ENCODE measurements at regions not wholly inside any gene's neighbourhood (a gene's known extent, or its start where the extent isn't known, plus 50 kb on each side); places are given as distances from the start of the nearest gene placed in this dataset.

GRCh38 chr3:67737906-67738865 is 83.8 kb upstream of the SUCLG2 start:
- no CpG with 5 or more reads among the region's 9 CpGs for WGBS (ENCODE audit: insufficient coverage, insufficient read length)
- Histone ChIP-seq H3K36me3 (ENCODE audit: control insufficient read depth, insufficient read depth, low read length) (no peaks in the 10 kb centered on the region), H3K27ac (ENCODE audit: low read length) (no peak overlapping the region), H3K27me3 (ENCODE audit: control insufficient read depth, insufficient read depth, low read length) (no peaks in the 10 kb centered on the region), H3K9me3 (ENCODE audit: control insufficient read depth, insufficient read depth, low read length) (no peaks in the 10 kb centered on the region), H3K4me1 (ENCODE audit: control insufficient read depth, insufficient read depth, low read length) (no peaks in the 10 kb centered on the region), H3K4me3 (ENCODE audit: low read length) (no peak overlapping the region)
- DNase-seq (ENCODE audit: low read depth, low spot score): no peak

DNA sequence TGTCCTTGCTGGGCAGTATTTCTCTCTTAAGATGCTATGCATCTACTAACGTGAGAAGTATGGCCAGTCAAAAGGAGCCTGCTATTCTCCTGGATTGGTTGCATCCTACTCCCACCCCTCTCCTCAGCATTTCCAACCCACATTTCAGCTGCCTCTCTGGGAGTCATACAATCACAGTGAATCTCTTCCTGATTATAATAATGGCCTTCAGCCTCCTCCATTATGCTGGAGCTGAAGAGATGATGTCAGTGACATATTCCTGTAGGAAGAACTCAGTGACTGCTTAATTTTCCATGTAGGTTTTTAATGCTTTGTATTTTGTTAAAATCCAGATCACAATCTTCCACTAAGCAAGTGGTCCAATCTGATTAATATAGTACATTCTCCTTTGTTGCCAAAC is 82.7 kb upstream of the SUCLG2 start:
- H3K4me3 ChIP-seq (ENCODE audit: low read length): no peak overlapping the region
- H3K4me1 ChIP-seq (ENCODE audit: control insufficient read depth, insufficient read depth, low read length): no peaks in the 10 kb centered on the region
- no peak for DNase-seq (ENCODE audit: low read depth, low spot score)
- no CpG with 5 or more reads among the region's 1 CpG for WGBS (ENCODE audit: insufficient coverage, insufficient read length)
- no peak overlapping the region for H3K27ac ChIP-seq (ENCODE audit: low read length)
- H3K27me3 ChIP-seq (ENCODE audit: control insufficient read depth, insufficient read depth, low read length): no peaks in the 10 kb centered on the region
- H3K9me3 ChIP-seq (ENCODE audit: control insufficient read depth, insufficient read depth, low read length): no peaks in the 10 kb centered on the region
- H3K36me3 ChIP-seq (ENCODE audit: control insufficient read depth, insufficient read depth, low read length): no peaks in the 10 kb centered on the region

DNA sequence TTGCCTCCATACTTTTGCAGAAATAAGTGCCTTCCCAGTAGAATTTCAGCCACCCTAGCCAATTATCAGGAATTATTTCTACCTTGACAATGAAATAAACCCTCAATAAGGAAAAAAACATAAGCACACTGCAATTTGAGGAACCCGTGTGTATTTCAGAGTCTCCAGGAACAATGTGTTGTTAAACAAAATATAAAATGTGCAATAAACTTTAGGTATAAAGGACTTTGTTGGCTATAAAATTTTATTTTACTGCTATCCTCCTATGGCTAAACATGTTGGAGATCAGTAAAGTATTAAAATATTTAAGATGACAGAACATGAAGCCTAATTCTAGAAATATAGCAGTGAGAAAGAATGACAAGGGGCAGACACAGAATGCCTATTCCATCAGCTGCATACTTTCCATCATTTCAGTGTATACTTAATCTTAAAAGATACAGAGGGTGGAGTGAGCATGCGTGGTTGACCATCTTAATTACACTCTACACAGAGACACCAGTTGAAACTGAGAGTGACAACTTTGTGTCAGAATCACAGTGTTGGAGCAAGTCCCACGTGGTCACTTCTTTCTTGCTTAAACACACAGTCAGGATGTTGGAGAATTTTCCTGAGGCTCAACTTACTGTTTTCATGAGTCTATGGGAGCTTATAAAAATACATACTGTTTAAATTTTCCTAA is 79.0 kb upstream of the SUCLG2 start:
- no peak for DNase-seq (ENCODE audit: low read depth, low spot score)
- H3K9me3 ChIP-seq (ENCODE audit: control insufficient read depth, insufficient read depth, low read length): no peaks in the 10 kb centered on the region
- no CpG with 5 or more reads among the region's 3 CpGs for WGBS (ENCODE audit: insufficient coverage, insufficient read length)
- H3K27ac ChIP-seq (ENCODE audit: low read length): no peak overlapping the region
- H3K4me3 ChIP-seq (ENCODE audit: low read length): no peak overlapping the region
- no peaks in the 10 kb centered on the region for H3K36me3 ChIP-seq (ENCODE audit: control insufficient read depth, insufficient read depth, low read length)
- H3K27me3 ChIP-seq (ENCODE audit: control insufficient read depth, insufficient read depth, low read length): no peaks in the 10 kb centered on the region
- H3K4me1 ChIP-seq (ENCODE audit: control insufficient read depth, insufficient read depth, low read length): no peaks in the 10 kb centered on the region

DNA sequence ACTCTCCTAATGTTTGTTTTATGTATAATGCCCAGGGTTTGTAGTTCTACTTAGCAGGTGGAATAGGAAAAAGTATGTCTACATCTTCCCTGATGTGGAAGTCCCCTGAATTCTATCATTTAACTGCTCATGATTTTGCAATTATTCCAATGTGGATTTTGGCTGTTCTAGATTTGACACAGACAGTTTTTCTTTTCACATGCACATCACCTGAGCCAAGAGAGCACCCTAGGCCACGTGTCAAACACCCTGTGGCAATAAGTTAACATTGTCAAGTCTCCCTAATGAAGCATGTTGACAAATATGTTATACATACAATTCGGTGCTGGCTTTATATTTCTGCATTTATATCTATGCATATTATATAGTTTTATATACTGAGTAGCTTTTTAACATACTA is 70.0 kb upstream of the SUCLG2 start:
- WGBS (ENCODE audit: insufficient coverage, insufficient read length): no CpG with 5 or more reads among the region's 2 CpGs
- no peak overlapping the region for H3K4me3 ChIP-seq (ENCODE audit: low read length)

DNA sequence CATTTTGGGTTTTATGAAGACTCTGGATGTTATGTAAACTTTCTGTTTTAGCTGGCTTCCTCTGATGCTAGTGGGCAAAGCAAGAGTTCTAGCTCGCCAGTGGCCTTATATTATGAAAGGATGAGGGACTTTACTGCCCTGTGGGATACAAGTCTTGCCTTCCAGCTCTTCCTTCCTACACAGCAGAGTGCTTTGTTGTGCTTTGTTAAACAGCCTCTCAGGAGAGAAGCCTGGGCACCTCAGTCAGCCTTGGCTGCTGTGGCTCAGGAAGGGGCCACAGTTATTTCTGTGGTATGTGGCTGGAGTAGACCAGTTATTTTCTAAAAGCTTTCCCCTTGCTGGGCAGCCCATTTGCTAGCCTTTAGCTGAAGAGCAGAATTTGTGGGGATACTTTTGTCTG is 69.5 kb upstream of the SUCLG2 start:
- WGBS (ENCODE audit: insufficient coverage, insufficient read length): no CpG with 5 or more reads among the region's 1 CpG
- Histone ChIP-seq H3K4me1 (ENCODE audit: control insufficient read depth, insufficient read depth, low read length) (no peaks in the 10 kb centered on the region), H3K9me3 (ENCODE audit: control insufficient read depth, insufficient read depth, low read length) (no peaks in the 10 kb centered on the region), H3K27me3 (ENCODE audit: control insufficient read depth, insufficient read depth, low read length) (no peaks in the 10 kb centered on the region), H3K36me3 (ENCODE audit: control insufficient read depth, insufficient read depth, low read length) (no peaks in the 10 kb centered on the region), H3K4me3 (ENCODE audit: low read length) (no peak overlapping the region), H3K27ac (ENCODE audit: low read length) (no peak overlapping the region)
- DNase-seq (ENCODE audit: low read depth, low spot score): no peak

More for the DNA sequence above, 70.0 kb upstream of the SUCLG2 start:
- Histone ChIP-seq H3K4me1 (ENCODE audit: control insufficient read depth, insufficient read depth, low read length) (no peaks in the 10 kb centered on the region), H3K36me3 (ENCODE audit: control insufficient read depth, insufficient read depth, low read length) (no peaks in the 10 kb centered on the region), H3K27me3 (ENCODE audit: control insufficient read depth, insufficient read depth, low read length) (no peaks in the 10 kb centered on the region), H3K27ac (ENCODE audit: low read length) (no peak overlapping the region), H3K9me3 (ENCODE audit: control insufficient read depth, insufficient read depth, low read length) (no peaks in the 10 kb centered on the region)
- DNase-seq (ENCODE audit: low read depth, low spot score): no peak

DNA sequence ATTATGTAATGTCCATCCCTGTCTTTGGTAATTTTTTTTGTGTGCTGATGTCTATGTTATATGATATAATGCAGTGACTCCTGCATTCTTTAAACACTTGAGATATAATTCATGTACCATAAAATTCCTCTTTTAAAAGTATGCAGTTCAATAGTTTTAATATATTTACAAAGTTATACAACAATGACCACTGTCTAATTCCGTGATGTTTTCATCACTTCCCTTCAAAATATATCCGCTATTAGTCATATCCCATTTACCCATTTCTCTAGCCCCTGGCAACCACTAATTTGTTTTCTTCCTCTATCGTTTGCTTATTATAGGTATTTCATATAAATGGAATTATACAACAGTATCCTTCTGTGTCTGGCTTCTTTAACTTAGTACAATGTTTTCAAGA is 64.9 kb upstream of the SUCLG2 start:
- Histone ChIP-seq H3K4me3 (ENCODE audit: low read length) (no peak overlapping the region), H3K36me3 (ENCODE audit: control insufficient read depth, insufficient read depth, low read length) (no peaks in the 10 kb centered on the region), H3K4me1 (ENCODE audit: control insufficient read depth, insufficient read depth, low read length) (peaks cover 3% of the 10 kb centered on the region; the same call in 1 of the 2 replicates), H3K9me3 (ENCODE audit: control insufficient read depth, insufficient read depth, low read length) (no peaks in the 10 kb centered on the region), H3K27ac (ENCODE audit: low read length) (no peak overlapping the region), H3K27me3 (ENCODE audit: control insufficient read depth, insufficient read depth, low read length) (no peaks in the 10 kb centered on the region)
- no CpG with 5 or more reads among the region's 3 CpGs for WGBS (ENCODE audit: insufficient coverage, insufficient read length)
- DNase-seq (ENCODE audit: low read depth, low spot score): no peak

DNA sequence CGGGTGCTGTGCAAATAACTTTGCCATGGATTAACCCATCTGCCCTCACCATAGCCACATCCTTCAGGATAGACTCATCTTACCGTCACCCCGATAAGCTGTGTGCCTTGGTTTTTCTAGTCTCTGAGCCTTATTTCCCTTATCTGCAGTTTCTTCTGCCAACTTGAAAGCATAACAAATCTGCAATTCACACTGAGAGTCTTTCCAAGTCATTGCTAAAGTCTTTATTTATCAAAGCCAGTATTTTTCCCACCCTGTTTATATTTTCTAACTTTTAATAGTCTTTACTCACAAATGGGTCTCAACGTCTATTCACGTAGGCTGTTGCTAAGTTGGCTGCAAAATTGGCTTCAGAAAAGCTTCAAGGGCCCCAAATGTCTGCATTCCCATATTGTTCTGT is 61.6 kb upstream of the SUCLG2 start:
- Histone ChIP-seq H3K36me3 (ENCODE audit: control insufficient read depth, insufficient read depth, low read length) (no peaks in the 10 kb centered on the region), H3K27me3 (ENCODE audit: control insufficient read depth, insufficient read depth, low read length) (no peaks in the 10 kb centered on the region), H3K27ac (ENCODE audit: low read length) (no peak overlapping the region), H3K9me3 (ENCODE audit: control insufficient read depth, insufficient read depth, low read length) (no peaks in the 10 kb centered on the region), H3K4me3 (ENCODE audit: low read length) (no peak overlapping the region), H3K4me1 (ENCODE audit: control insufficient read depth, insufficient read depth, low read length) (peaks cover 6% of the 10 kb centered on the region)
- no CpG with 5 or more reads among the region's 5 CpGs for WGBS (ENCODE audit: insufficient coverage, insufficient read length)
- DNase-seq (ENCODE audit: low read depth, low spot score): no peak

DNA sequence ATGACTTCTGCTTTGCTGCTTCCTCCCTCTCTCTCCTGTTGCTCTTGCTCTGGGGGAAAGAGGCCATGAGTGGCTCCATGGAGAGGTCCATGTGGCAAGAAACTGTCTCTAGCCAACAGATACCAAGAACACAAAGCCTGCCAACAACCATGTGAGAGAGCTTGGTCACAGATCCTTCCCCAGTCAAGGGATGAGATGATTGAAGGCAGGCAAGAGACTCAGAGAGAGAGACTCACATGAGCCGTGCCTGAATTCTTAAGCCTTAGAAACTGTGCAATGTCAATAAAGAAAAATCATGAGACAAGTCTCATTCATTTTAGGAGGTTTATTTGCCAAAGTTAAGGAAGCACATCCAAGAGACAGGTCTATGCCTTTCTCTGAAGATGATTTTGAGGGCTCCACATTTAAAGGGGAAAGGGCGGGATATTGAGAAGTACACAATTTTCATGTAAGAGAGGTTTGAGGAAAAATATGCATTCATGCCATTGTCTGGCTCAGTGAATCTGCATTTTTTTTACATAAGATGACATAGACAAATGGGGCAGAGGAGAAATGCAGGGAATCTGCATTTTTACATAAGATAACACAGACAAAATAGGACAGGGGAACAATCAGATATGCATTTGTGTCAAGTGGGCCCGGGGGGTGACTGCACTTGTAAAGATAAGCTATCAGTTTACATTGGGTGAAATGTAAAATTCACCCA is 59.5 kb upstream of the SUCLG2 start:
- Histone ChIP-seq H3K4me1 (ENCODE audit: control insufficient read depth, insufficient read depth, low read length) (peaks cover 6% of the 10 kb centered on the region), H3K4me3 (ENCODE audit: low read length) (no peak overlapping the region), H3K27ac (ENCODE audit: low read length) (no peak overlapping the region), H3K27me3 (ENCODE audit: control insufficient read depth, insufficient read depth, low read length) (no peaks in the 10 kb centered on the region), H3K9me3 (ENCODE audit: control insufficient read depth, insufficient read depth, low read length) (no peaks in the 10 kb centered on the region), H3K36me3 (ENCODE audit: control insufficient read depth, insufficient read depth, low read length) (no peaks in the 10 kb centered on the region)
- no peak for DNase-seq (ENCODE audit: low read depth, low spot score)
- no CpG with 5 or more reads among the region's 3 CpGs for WGBS (ENCODE audit: insufficient coverage, insufficient read length)

GRCh38 chr3:67712259-67712658 is 57.8 kb upstream of the SUCLG2 start:
- H3K27me3 ChIP-seq (ENCODE audit: control insufficient read depth, insufficient read depth, low read length): no peaks in the 10 kb centered on the region

DNA sequence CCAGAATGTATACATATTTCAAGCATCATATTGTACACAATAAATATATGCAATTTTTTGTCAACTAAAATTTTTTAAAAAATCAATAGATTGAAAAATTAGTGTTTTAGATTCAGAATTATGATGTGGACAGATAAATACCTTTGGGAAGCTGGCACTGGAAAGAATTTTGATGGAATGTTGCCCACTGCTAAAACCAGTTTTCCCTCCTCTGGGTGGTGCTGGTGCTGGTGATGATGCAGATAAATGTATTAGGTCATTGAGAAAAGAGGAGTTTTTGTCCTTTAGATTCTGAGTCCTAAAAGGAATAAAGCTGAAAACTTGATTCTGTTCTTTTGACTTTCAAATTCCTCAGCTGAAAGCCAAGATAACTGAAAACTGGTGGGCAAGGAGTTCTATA is 56.0 kb upstream of the SUCLG2 start:
- Histone ChIP-seq H3K27ac (ENCODE audit: low read length) (no peak overlapping the region), H3K4me1 (ENCODE audit: control insufficient read depth, insufficient read depth, low read length) (peaks cover 6% of the 10 kb centered on the region), H3K36me3 (ENCODE audit: control insufficient read depth, insufficient read depth, low read length) (no peaks in the 10 kb centered on the region), H3K4me3 (ENCODE audit: low read length) (no peak overlapping the region), H3K27me3 (ENCODE audit: control insufficient read depth, insufficient read depth, low read length) (no peaks in the 10 kb centered on the region), H3K9me3 (ENCODE audit: control insufficient read depth, insufficient read depth, low read length) (no peaks in the 10 kb centered on the region)
- DNase-seq (ENCODE audit: low read depth, low spot score): no peak

More at GRCh38 chr3:67712259-67712658, 57.8 kb upstream of the SUCLG2 start:
- DNase-seq (ENCODE audit: low read depth, low spot score): no peak
- Histone ChIP-seq H3K9me3 (ENCODE audit: control insufficient read depth, insufficient read depth, low read length) (no peaks in the 10 kb centered on the region), H3K4me1 (ENCODE audit: control insufficient read depth, insufficient read depth, low read length) (peaks cover 6% of the 10 kb centered on the region), H3K36me3 (ENCODE audit: control insufficient read depth, insufficient read depth, low read length) (no peaks in the 10 kb centered on the region), H3K27ac (ENCODE audit: low read length) (no peak overlapping the region), H3K4me3 (ENCODE audit: low read length) (no peak overlapping the region)

Data from iPS DF 6.9 (cell line).